Endothelial cell of umbilical vein (primary cell): ENCODE measurements at regions not wholly inside any gene's neighbourhood (a gene's known extent, or its start where the extent isn't known, plus 50 kb on each side); places are given as distances from the start of the nearest gene placed in this dataset.

ENCODE experiments used
- BruUV-seq: library from RNA; stranded (reverse); fragments of 400-500 nt; replicated peaks from 2 replicates; lab custom pipeline; 2021; lab: Mats Ljungman, UMichigan
- CTCF ChIA-PET: fragments of 300-600, 350-600 bp; sonication (Branson Sonifier 250); formaldehyde crosslinking; loops from one replicate; lab custom pipeline; 2021; ENCODE audit warnings: antibody characterized with exemption, inconsistent platforms; lab: Charles Lee
- POLR2A ChIA-PET: fragments of 300-600, 350-600 bp; sonication (Branson Sonifier 250); formaldehyde crosslinking; loops from one replicate; lab custom pipeline; 2021; ENCODE audit warnings: antibody characterized with exemption, inconsistent platforms; lab: Charles Lee
- DNase-seq: peaks from one replicate; pipeline ENCODE4 v3.0.0-alpha.2; 2011; ENCODE audit warnings: low read depth, low spot score
- FAIRE-seq: peaks from 2 replicates; lab custom pipeline; 2011; peaks lifted over from hg19 to GRCh38; lab: Jason Lieb, UNC
- H2AFZ ChIP-seq: 2 replicates; pipeline ENCODE4 v1.6.0; 2012; ENCODE audit warnings: low read depth, low read length, control low read depth, inconsistent platforms
- H3K27ac ChIP-seq: 2 replicates; pipeline ENCODE4 v1.5.1; 2011; ENCODE audit warnings: low read depth, mild to moderate bottlenecking, control low read depth, low read length, moderate library complexity; ENCODE audit not compliant: insufficient read depth
- H3K27me3 ChIP-seq, 2 experiments: 2 replicates each; pipeline versions ENCODE4 v1.6.0 to v1.6.1; 2011; ENCODE audit warnings: low read length in 2 of 2, mixed read lengths in 1 of 2; ENCODE audit not compliant: control insufficient read depth in 2 of 2, insufficient read depth in 2 of 2
- H3K36me3 ChIP-seq, 2 experiments: 2 replicates in 1 of 2; 3 replicates in 1 of 2; pipeline ENCODE4 v1.5.1; 2011; ENCODE audit warnings: low read length in 2 of 2, mild to moderate bottlenecking in 1 of 2, moderate library complexity in 1 of 2; ENCODE audit not compliant: control insufficient read depth in 2 of 2, insufficient read depth in 2 of 2; ENCODE audit errors: extremely low read depth in 1 of 2
- H3K4me1 ChIP-seq: 3 replicates; pipeline ENCODE4 v1.5.1; 2011; ENCODE audit warnings: mild to moderate bottlenecking, low read length; ENCODE audit not compliant: control insufficient read depth, insufficient read depth; ENCODE audit errors: extremely low read depth
- H3K4me2 ChIP-seq: 2 replicates; pipeline ENCODE4 v1.6.1; 2011; ENCODE audit warnings: low read length, control low read depth, mixed read lengths; ENCODE audit not compliant: insufficient read depth
- H3K4me3 ChIP-seq, 3 experiments: fragments of 200-600 bp in 1 of 3; sonication (generic), shearing (Covaris generic) in 1 of 3; replicated peaks in 1 of 3; 2 replicates each; pipeline ENCODE4 v1.5.1; 2011 to 2016; ENCODE audit warnings: control low read depth in 3 of 3, low read length in 3 of 3, mild to moderate bottlenecking in 2 of 3, inconsistent platforms in 1 of 3, low read depth in 1 of 3, moderate library complexity in 1 of 3; ENCODE audit not compliant: insufficient read depth in 1 of 3
- H3K79me2 ChIP-seq: 2 replicates; pipeline ENCODE4 v1.6.0; 2012; ENCODE audit warnings: low read length, inconsistent platforms; ENCODE audit not compliant: control insufficient read depth, insufficient read depth
- H3K9ac ChIP-seq: replicated peaks from 2 replicates; pipeline ENCODE3; 2011; ENCODE audit warnings: low read length, control low read depth; ENCODE audit not compliant: insufficient read depth; ENCODE audit errors: extremely low read depth
- H3K9me1 ChIP-seq: replicated peaks from 3 replicates; pipeline ENCODE4 v1.6.0; 2011; ENCODE audit warnings: mild to moderate bottlenecking, low read length; ENCODE audit not compliant: control insufficient read depth, insufficient read depth; ENCODE audit errors: extremely low read depth
- H3K9me3 ChIP-seq: replicated peaks from 2 replicates; pipeline ENCODE4 v1.5.1; 2012; ENCODE audit warnings: low read length, inconsistent platforms; ENCODE audit not compliant: control insufficient read depth, insufficient read depth
- H4K20me1 ChIP-seq: replicated peaks from 2 replicates; pipeline ENCODE3; 2011; ENCODE audit warnings: mild to moderate bottlenecking, low read length; ENCODE audit not compliant: control insufficient read depth, insufficient read depth; ENCODE audit errors: extremely low read depth
- CTCF ChIP-seq, 2 donors: IDR thresholded peaks; 1 replicate in 1 of 2; 2 replicates in 1 of 2; pipeline ENCODE4 v1.5.1; 2011; ENCODE audit warnings: low read length in 2 of 2, mild to moderate bottlenecking in 2 of 2, moderate library complexity in 2 of 2, control low read depth in 1 of 2, inconsistent platforms in 1 of 2, low read depth in 1 of 2; ENCODE audit not compliant: insufficient read depth in 1 of 2; ENCODE audit errors: extremely low read depth in 1 of 2
- EZH2 ChIP-seq: IDR thresholded peaks from 2 replicates; pipeline ENCODE4 v1.6.1; 2012; ENCODE audit warnings: borderline replicate concordance, low read depth, mild to moderate bottlenecking, moderate library complexity, low read length, inconsistent platforms; ENCODE audit not compliant: severe bottlenecking
- FOS ChIP-seq: IDR thresholded peaks from 2 replicates; pipeline ENCODE4 v1.6.1; 2011; ENCODE audit warnings: mild to moderate bottlenecking, low read length, moderate library complexity, borderline replicate concordance; ENCODE audit not compliant: insufficient read depth
- GATA2 ChIP-seq: IDR thresholded peaks from 2 replicates; pipeline ENCODE4 v1.7.0; 2011; ENCODE audit warnings: low read depth, mild to moderate bottlenecking, moderate library complexity, mixed read lengths, low read length; ENCODE audit not compliant: insufficient read length, insufficient read depth
- JUN ChIP-seq: IDR thresholded peaks from 2 replicates; pipeline ENCODE4 v1.6.1; 2011; ENCODE audit warnings: borderline replicate concordance, low read depth; ENCODE audit not compliant: insufficient read length, insufficient read depth
- MAX ChIP-seq: IDR thresholded peaks from 2 replicates; pipeline ENCODE4 v1.6.1; 2011; ENCODE audit not compliant: insufficient read depth, insufficient read length
- MYC ChIP-seq: IDR thresholded peaks from one replicate; pipeline ENCODE4 v1.6.1; 2011; ENCODE audit warnings: mild to moderate bottlenecking, low read depth, low read length
- POLR2A ChIP-seq: IDR thresholded peaks from 2 replicates; pipeline ENCODE4 v1.6.1; 2012; ENCODE audit warnings: low read depth, mild to moderate bottlenecking, control low read depth, low read length
- POLR2AphosphoS5 ChIP-seq: IDR thresholded peaks from 2 replicates; pipeline ENCODE4 v1.6.1; 2012; ENCODE audit warnings: low read depth, mild to moderate bottlenecking, control low read depth, low read length, moderate library complexity; ENCODE audit not compliant: insufficient read depth
- dilution Hi-C: fragments of 300-500 bp; cut with MboI; formaldehyde crosslinking; loops from one replicate; pipeline ENCODE4 v1.15.0; 2019; ENCODE audit warnings: low sequenced_read_pairs; ENCODE audit not compliant: extremely low pct_ligation_motif_present
- intact Hi-C: fragments of 100-400 bp; cut with micrococcal nuclease; formaldehyde crosslinking; loops from one replicate; pipeline ENCODE4 v1.10.0; 2022

GRCh38 chr7:159272739-159273138 is 128.1 kb upstream of the VIPR2 start:
- FAIRE-seq (no peak), DNase-seq (no peak)
- Histone ChIP-seq H3K4me2 (no peak overlapping the region), H3K9me1 (no peaks in the 10 kb centered on the region), H3K4me1 (no peaks in the 10 kb centered on the region), H3K9me3 (peaks cover 3% of the 10 kb centered on the region), H3K36me3 (no peaks in the 10 kb centered on the region), H3K79me2 (no peaks in the 10 kb centered on the region), H3K9ac (no peak overlapping the region), H3K27me3 (no peaks in the 10 kb centered on the region), H3K27ac (no peak overlapping the region), H3K4me3 (no peak overlapping the region), H2AFZ (no peak overlapping the region), H4K20me1 (no peaks in the 10 kb centered on the region)
- dilution Hi-C loops (no loop called here), intact Hi-C loops (no loop called here)
- TF ChIP-seq POLR2A (no peak), JUN (no peak), EZH2 (no peak), FOS (no peak), GATA2 (no peak), POLR2AphosphoS5 (no peak), MAX (no peak), CTCF (IDR thresholded peaks at IDR 0.05; ENCODE audit: extremely low read depth in 1 of 2, insufficient read depth in 1 of 2, low read depth in 1 of 2, low read length in 2 of 2) (no peak), MYC (no peak)
- ChIA-PET CTCF (no interaction called here), POLR2A (no interaction called here)
- BruUV-seq: no TSS peak
